NB4 (cell line): ENCODE measurements at regions not wholly inside any gene's neighbourhood (a gene's known extent, or its start where the extent isn't known, plus 50 kb on each side); places are given as distances from the start of the nearest gene placed in this dataset.

ENCODE experiments used
- DNase-seq: peaks from one replicate; pipeline ENCODE4 v3.0.0; 2010; ENCODE audit warnings: low read depth
- H3K4me3 ChIP-seq: one replicate; pipeline ENCODE4 v1.5.1; 2011; ENCODE audit warnings: mild to moderate bottlenecking, low read depth, low read length, moderate library complexity
- CTCF ChIP-seq: IDR thresholded peaks from one replicate; pipeline ENCODE4 v1.5.1; 2012; ENCODE audit warnings: low read depth, low read length
- MYC ChIP-seq: IDR thresholded peaks from 2 replicates; pipeline ENCODE4 v1.6.1; 2011; ENCODE audit warnings: low read depth, low read length
- POLR2A ChIP-seq: IDR thresholded peaks from 2 replicates; pipeline ENCODE4 v1.6.1; 2011; ENCODE audit warnings: mild to moderate bottlenecking; ENCODE audit not compliant: insufficient read length; ENCODE audit errors: extremely low read depth
- TF ChIP-seq, protein P1 (sequence below): IDR thresholded peaks from 2 replicates; pipeline ENCODE4 v1.6.1; 2011; ENCODE audit warnings: low read depth, low read length

DNA sequence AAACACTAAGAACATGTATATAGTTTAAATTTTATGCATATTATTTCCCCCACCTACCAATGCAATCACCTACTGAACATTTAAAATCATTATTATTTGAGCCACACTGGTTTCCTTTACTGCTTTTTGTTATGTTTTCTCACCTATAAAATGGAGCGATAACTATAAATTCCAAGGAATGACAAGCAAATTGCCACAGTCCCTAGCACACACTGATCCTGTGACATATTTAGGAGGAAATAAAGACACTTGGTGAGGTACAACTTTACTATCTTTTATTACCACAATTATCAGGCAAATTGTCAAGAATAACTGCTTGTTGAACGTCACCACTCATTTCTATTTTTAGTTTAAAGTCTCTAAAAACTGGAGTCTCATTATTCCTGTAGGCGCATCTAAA, 1693.6 kb downstream of the EFNA5 start:
- no peak overlapping the region for H3K4me3 ChIP-seq
- no peak for TF ChIP-seq MYC
- TF ChIP-seq POLR2A: no peak
- TF ChIP-seq, protein P1, sequence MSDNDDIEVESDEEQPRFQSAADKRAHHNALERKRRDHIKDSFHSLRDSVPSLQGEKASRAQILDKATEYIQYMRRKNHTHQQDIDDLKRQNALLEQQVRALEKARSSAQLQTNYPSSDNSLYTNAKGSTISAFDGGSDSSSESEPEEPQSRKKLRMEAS: no peak
- TF ChIP-seq CTCF: no peak
- no peak for DNase-seq

DNA sequence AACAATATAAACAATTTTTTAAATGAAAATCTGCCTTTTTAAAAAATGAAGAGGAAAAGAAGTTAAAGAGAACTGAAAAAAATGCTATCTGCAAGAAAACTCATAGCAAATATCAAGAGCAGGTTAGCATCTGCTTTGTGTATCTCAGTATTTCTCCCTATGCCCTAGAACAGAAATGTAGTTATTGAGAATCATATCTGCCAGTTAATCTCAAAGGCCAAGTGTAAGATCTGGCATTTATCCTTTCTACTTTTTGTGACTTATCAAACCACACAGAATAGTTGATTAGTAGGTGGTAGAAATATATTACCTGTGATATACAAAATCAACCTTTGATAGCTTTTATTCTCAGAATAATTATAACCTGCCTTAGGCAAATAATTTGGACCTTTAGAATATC, 1699.8 kb downstream of the EFNA5 start:
- TF ChIP-seq, protein P1: no peak
- TF ChIP-seq POLR2A (no peak), MYC (no peak), CTCF (no peak)
- no peak for DNase-seq

GRCh38 chr5:105968981-105969380, 1701.8 kb downstream of the EFNA5 start:
- DNase-seq: no peak
- no peak for TF ChIP-seq POLR2A
- TF ChIP-seq, protein P1: no peak
- no peak for TF ChIP-seq CTCF
- no peak for TF ChIP-seq MYC
- no peak overlapping the region for H3K4me3 ChIP-seq

More for the DNA sequence above, 1699.8 kb downstream of the EFNA5 start:
- no peak overlapping the region for H3K4me3 ChIP-seq

DNA sequence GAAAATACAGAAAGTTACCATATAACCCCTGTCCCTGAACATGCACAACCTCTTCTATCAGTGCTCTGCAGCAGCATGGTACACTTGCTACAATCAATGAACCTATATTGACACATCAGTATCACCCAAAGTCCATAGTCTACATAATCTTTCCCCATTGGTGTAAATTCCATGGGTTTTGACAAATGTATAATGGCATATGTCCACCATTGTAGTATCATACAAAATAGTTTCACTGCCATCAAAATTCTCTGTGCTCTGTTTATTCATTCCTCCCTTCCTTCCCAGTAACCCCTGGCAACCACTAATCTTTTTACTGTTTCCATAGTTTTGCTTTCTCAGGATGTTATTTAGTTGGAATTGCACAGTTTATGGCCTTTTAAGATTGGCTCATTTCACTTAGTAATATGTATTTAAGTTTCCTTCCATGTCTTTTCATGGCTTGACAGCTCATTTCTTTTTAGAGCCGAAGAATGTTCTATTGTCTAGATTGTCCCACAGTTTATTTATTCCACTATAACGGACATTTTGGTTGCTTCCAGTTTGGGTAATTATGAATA, 1707.0 kb downstream of the EFNA5 start:
- H3K4me3 ChIP-seq: no peak overlapping the region
- no peak for DNase-seq
- no peak for TF ChIP-seq CTCF
- TF ChIP-seq, protein P1: no peak
- no peak for TF ChIP-seq MYC
- TF ChIP-seq POLR2A: no peak

GRCh38 chr5:105961572-105961971, 1709.2 kb downstream of the EFNA5 start:
- TF ChIP-seq MYC (no peak), CTCF (no peak), POLR2A (no peak)
- TF ChIP-seq, protein P1: no peak
- DNase-seq: no peak
- H3K4me3 ChIP-seq: no peak overlapping the region
